GM12891 (cell line): ENCODE measurements at regions not wholly inside any gene's neighbourhood (a gene's known extent, or its start where the extent isn't known, plus 50 kb on each side); places are given as distances from the start of the nearest gene placed in this dataset.

Experiments
- POLR2A ChIP-seq: IDR thresholded peaks from 2 replicates; pipeline ENCODE4 v1.6.1; 2011; ENCODE audit warnings: low read depth, low read length, control low read depth
- POLR2AphosphoS5 ChIP-seq: IDR thresholded peaks from 2 replicates; pipeline ENCODE4 v1.6.1; 2011; ENCODE audit warnings: low read depth, low read length, control low read depth
- POU2F2 ChIP-seq: IDR thresholded peaks from 2 replicates; pipeline ENCODE4 v1.6.1; 2011; ENCODE audit warnings: low read depth, mild to moderate bottlenecking, control low read depth, low read length, moderate library complexity
- SPI1 ChIP-seq: IDR thresholded peaks from 2 replicates; pipeline ENCODE4 v1.6.1; 2011; ENCODE audit warnings: low read depth, low read length, control low read depth
- TAF1 ChIP-seq: IDR thresholded peaks from 2 replicates; pipeline ENCODE4 v1.6.1; 2011; ENCODE audit warnings: low read depth, low read length, control low read depth

DNA sequence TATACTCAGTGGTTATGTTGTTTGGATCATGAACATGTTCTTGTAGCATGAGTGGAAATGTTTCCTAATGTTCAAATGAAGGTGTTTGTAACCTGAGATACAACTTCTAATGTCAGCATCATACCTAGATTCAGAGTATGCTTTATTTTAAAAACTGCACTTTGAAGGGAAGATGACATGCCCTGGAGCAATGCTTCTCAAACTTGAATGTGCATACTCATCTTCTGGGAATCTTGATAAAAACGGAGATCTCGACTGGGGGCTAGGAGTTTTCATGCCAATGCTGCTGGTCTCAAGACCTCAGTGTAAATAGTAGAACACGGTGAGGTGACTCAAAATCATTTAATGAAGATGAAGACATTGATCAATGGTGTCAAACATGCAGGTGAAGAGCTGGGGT lies 440.0 kb upstream of the NOX3 start:
- no peak for TF ChIP-seq TAF1
- TF ChIP-seq POLR2A, result no peak
- TF ChIP-seq POLR2AphosphoS5, result no peak
- TF ChIP-seq POU2F2, result no peak
- TF ChIP-seq SPI1, result no peak
